ENCODE measurements at regions not wholly inside any gene's neighbourhood (a gene's known extent, or its start where the extent isn't known, plus 50 kb on each side); places are given as distances from the start of the nearest gene placed in this dataset.

DNA sequence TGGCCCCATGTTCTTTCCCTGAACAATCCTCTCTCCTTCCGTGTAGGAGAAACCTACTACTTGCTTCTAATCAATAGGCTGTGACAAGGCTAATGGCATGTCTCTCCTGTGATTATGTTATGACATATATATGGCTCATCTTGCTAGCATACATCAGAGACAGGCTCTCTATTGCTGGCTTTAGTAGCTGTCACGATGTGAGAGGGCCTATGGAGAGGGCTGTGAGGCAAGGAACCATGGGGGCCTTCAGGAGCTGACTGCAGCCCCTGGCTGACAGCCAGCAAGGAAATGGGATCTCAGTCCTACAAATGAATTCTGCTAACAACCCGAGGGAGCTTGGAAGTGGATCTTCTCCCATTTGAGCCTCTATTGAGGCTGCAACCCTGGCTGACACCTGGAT is 96.3 kb downstream of the EOMES start:
- TF ChIP-seq, protein P1, sequence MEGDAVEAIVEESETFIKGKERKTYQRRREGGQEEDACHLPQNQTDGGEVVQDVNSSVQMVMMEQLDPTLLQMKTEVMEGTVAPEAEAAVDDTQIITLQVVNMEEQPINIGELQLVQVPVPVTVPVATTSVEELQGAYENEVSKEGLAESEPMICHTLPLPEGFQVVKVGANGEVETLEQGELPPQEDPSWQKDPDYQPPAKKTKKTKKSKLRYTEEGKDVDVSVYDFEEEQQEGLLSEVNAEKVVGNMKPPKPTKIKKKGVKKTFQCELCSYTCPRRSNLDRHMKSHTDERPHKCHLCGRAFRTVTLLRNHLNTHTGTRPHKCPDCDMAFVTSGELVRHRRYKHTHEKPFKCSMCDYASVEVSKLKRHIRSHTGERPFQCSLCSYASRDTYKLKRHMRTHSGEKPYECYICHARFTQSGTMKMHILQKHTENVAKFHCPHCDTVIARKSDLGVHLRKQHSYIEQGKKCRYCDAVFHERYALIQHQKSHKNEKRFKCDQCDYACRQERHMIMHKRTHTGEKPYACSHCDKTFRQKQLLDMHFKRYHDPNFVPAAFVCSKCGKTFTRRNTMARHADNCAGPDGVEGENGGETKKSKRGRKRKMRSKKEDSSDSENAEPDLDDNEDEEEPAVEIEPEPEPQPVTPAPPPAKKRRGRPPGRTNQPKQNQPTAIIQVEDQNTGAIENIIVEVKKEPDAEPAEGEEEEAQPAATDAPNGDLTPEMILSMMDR (IDR thresholded peaks at IDR 0.05; ENCODE audit: insufficient read depth, low read length), result no peak
- TF ChIP-seq POLR2AphosphoS5 (IDR thresholded peaks at IDR 0.05; ENCODE audit: low read depth) (no peak), GABPA (IDR thresholded peaks at IDR 0.05; ENCODE audit: low read depth) (no peak)
- TF ChIP-seq, protein P2, sequence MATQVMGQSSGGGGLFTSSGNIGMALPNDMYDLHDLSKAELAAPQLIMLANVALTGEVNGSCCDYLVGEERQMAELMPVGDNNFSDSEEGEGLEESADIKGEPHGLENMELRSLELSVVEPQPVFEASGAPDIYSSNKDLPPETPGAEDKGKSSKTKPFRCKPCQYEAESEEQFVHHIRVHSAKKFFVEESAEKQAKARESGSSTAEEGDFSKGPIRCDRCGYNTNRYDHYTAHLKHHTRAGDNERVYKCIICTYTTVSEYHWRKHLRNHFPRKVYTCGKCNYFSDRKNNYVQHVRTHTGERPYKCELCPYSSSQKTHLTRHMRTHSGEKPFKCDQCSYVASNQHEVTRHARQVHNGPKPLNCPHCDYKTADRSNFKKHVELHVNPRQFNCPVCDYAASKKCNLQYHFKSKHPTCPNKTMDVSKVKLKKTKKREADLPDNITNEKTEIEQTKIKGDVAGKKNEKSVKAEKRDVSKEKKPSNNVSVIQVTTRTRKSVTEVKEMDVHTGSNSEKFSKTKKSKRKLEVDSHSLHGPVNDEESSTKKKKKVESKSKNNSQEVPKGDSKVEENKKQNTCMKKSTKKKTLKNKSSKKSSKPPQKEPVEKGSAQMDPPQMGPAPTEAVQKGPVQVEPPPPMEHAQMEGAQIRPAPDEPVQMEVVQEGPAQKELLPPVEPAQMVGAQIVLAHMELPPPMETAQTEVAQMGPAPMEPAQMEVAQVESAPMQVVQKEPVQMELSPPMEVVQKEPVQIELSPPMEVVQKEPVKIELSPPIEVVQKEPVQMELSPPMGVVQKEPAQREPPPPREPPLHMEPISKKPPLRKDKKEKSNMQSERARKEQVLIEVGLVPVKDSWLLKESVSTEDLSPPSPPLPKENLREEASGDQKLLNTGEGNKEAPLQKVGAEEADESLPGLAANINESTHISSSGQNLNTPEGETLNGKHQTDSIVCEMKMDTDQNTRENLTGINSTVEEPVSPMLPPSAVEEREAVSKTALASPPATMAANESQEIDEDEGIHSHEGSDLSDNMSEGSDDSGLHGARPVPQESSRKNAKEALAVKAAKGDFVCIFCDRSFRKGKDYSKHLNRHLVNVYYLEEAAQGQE (IDR thresholded peaks at IDR 0.05; ENCODE audit: insufficient replicate concordance, low read depth), result no peak
